ENCODE measurements at regions not wholly inside any gene's neighbourhood (a gene's known extent, or its start where the extent isn't known, plus 50 kb on each side); places are given as distances from the start of the nearest gene placed in this dataset.

DNA sequence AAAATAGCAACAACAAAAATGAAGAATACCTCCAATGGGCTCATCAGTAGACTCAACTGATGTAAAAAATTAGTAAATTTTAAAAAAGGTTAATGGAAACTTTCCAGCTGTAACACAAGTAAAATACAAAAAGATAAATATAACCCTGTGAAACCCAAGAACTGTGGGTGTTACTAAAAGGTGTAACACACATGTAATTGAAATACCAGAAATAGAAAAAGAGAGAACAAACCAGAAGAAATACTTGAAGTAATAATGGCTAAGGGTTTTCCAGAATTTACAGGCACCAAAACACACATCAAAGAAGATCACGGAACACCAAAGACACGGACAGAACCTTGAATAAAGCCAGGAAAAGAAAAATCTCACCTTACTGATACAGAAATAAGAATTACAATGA lies 590.6 kb upstream of the RAB6C start:
- TF ChIP-seq, protein P1, sequence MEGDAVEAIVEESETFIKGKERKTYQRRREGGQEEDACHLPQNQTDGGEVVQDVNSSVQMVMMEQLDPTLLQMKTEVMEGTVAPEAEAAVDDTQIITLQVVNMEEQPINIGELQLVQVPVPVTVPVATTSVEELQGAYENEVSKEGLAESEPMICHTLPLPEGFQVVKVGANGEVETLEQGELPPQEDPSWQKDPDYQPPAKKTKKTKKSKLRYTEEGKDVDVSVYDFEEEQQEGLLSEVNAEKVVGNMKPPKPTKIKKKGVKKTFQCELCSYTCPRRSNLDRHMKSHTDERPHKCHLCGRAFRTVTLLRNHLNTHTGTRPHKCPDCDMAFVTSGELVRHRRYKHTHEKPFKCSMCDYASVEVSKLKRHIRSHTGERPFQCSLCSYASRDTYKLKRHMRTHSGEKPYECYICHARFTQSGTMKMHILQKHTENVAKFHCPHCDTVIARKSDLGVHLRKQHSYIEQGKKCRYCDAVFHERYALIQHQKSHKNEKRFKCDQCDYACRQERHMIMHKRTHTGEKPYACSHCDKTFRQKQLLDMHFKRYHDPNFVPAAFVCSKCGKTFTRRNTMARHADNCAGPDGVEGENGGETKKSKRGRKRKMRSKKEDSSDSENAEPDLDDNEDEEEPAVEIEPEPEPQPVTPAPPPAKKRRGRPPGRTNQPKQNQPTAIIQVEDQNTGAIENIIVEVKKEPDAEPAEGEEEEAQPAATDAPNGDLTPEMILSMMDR (IDR thresholded peaks at IDR 0.05): no peak
- TF ChIP-seq POLR2A (IDR thresholded peaks at IDR 0.05) (no peak), POLR2AphosphoS5 (IDR thresholded peaks at IDR 0.05) (no peak)

All from prostate gland (tissue), 2 donors.